Suprapubic skin (tissue), 3 donors: ENCODE measurements at regions not wholly inside any gene's neighbourhood (a gene's known extent, or its start where the extent isn't known, plus 50 kb on each side); places are given as distances from the start of the nearest gene placed in this dataset.

Experiments used
- CTCF ChIP-seq, 2 donors: fragments of 200-600 bp in 1 of 2; fragments of 450-650 bp in 1 of 2; sonication (generic) in 1 of 2; IDR thresholded peaks; one replicate each; pipeline ENCODE4 v1.5.1; 2016 to 2019; ENCODE audit warnings: antibody characterized with exemption in 2 of 2, mild to moderate bottlenecking in 1 of 2, moderate library complexity in 1 of 2
- POLR2AphosphoS5 ChIP-seq, 3 donors: sonication (generic); formaldehyde crosslinking; IDR thresholded peaks; one replicate each; pipeline ENCODE4 v1.6.1; 2017; ENCODE audit warnings: antibody characterized with exemption in 3 of 3

GRCh38 chr6:148059869-148060268 lies 282.8 kb upstream of the SASH1 start:
- TF ChIP-seq CTCF (IDR thresholded peaks at IDR 0.05) (no peak), POLR2AphosphoS5 (IDR thresholded peaks at IDR 0.05) (no peak)
